CD4-positive, alpha-beta T cell (primary cell): ENCODE measurements at regions not wholly inside any gene's neighbourhood (a gene's known extent, or its start where the extent isn't known, plus 50 kb on each side); places are given as distances from the start of the nearest gene placed in this dataset.

Source experiments
- ATAC-seq: fragments of 200-7000 bp; cut with Tn5 transposase; one replicate; pipeline ENCODE4 v1.10.0; 2022; ENCODE audit warnings: mild to moderate bottlenecking; ENCODE audit not compliant: poor library complexity
- CTCF ChIA-PET: fragments of 350-600 bp; sonication (Branson Sonifier 250); formaldehyde crosslinking; loops from one replicate; lab custom pipeline; 2021; ENCODE audit warnings: antibody characterized with exemption, inconsistent platforms; lab: Charles Lee
- POLR2A ChIA-PET: fragments of 350-600 bp; sonication (Branson Sonifier 250); formaldehyde crosslinking; loops from one replicate; lab custom pipeline; 2021; ENCODE audit warnings: antibody characterized with exemption, inconsistent platforms; lab: Charles Lee
- DNase-seq, 14 experiments: peaks; one replicate each; pipeline ENCODE4 v3.0.0-alpha.2; 2013 to 2020; ENCODE audit warnings: mixed read lengths in 2 of 14
- H3K27ac ChIP-seq, 2 donors: one replicate each; pipeline versions ENCODE4 v1.5.1 to v1.7.0; 2013; ENCODE audit warnings: low read length in 2 of 2, low read depth in 1 of 2, mild to moderate bottlenecking in 1 of 2
- H3K27me3 ChIP-seq, 2 experiments: 1 replicate in 1 of 2; 2 replicates in 1 of 2; pipeline versions ENCODE4 v1.6.1 to v1.7.0; 2013; ENCODE audit warnings: low read length in 2 of 2, control low read depth in 1 of 2, mild to moderate bottlenecking in 1 of 2, moderate library complexity in 1 of 2; ENCODE audit not compliant: insufficient read depth in 2 of 2, control insufficient read depth in 1 of 2
- H3K36me3 ChIP-seq: one replicate; pipeline ENCODE4 v1.6.1; 2013; ENCODE audit warnings: low read length, control low read depth; ENCODE audit not compliant: insufficient read depth
- H3K4me1 ChIP-seq: one replicate; pipeline ENCODE4 v1.6.1; 2013; ENCODE audit warnings: low read length, control low read depth; ENCODE audit not compliant: insufficient read depth
- H3K4me3 ChIP-seq: one replicate; pipeline ENCODE4 v1.5.1; 2013; ENCODE audit warnings: mild to moderate bottlenecking, low read length, moderate library complexity
- H3K9me3 ChIP-seq, 2 experiments: 1 replicate in 1 of 2; 2 replicates in 1 of 2; pipeline versions ENCODE4 v1.6.1 to v1.7.0; 2013; ENCODE audit warnings: low read length in 2 of 2, mild to moderate bottlenecking in 2 of 2, control low read depth in 1 of 2, moderate library complexity in 1 of 2; ENCODE audit not compliant: control insufficient read depth in 1 of 2, insufficient read depth in 1 of 2
- H3K27ac Mint-ChIP-seq: one replicate; pipeline ENCODE4 v1.8.0; 2020; ENCODE audit warnings: mixed read lengths
- H3K27me3 Mint-ChIP-seq: one replicate; pipeline ENCODE4 v1.8.0; 2021; ENCODE audit warnings: mixed read lengths
- H3K36me3 Mint-ChIP-seq: one replicate; pipeline ENCODE4 v1.8.0; 2021; ENCODE audit warnings: low read depth, mixed read lengths
- H3K4me1 Mint-ChIP-seq: one replicate; pipeline ENCODE4 v1.8.0; 2021; ENCODE audit warnings: low read depth, mixed read lengths
- H3K4me3 Mint-ChIP-seq: one replicate; pipeline ENCODE4 v1.8.0; 2020; ENCODE audit warnings: mild to moderate bottlenecking, mixed read lengths
- H3K9me3 Mint-ChIP-seq: one replicate; pipeline ENCODE4 v1.8.0; 2020; ENCODE audit warnings: mixed read lengths
- CTCF ChIP-seq: fragments of 200-600 bp; IDR thresholded peaks from one replicate; pipeline ENCODE4 v1.8.0; 2022; ENCODE audit warnings: antibody characterized with exemption, mild to moderate bottlenecking
- intact Hi-C, 2 experiments: fragments of 100-400 bp; cut with DNase I in 1 of 2; cut with micrococcal nuclease in 1 of 2; formaldehyde crosslinking; loops; one replicate each; pipeline versions ENCODE4 v1.15.1 to v1.9.0; 2023 to 2025; cut with DNase I, micrococcal nuclease

DNA sequence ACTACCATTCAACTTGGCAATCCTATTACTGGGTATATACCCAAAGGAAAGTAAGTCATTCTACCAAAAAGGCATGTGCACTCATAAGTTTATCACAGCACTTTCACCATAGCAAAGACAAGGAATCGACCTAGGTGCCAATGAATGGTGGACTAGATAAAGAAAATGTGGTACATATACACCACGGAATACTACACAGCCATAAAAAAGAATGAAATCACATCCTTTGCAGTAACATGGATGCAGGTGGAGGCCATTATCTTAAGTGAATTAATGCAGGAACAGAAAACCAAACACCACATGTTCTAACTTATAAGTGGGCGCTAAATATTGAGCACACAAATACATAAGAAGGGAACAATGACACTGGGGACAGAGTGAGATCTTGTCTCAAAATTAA, 65.8 kb upstream of the SUB1 start:
- no peaks in the 10 kb centered on the region for H3K9me3 Mint-ChIP-seq
- no peak overlapping the region for H3K27ac ChIP-seq
- no peak overlapping the region for H3K4me3 ChIP-seq
- intact Hi-C loops: no loop called here
- CTCF ChIA-PET: no interaction called here
- ATAC-seq (no peak), DNase-seq (no peak)
- POLR2A ChIA-PET: no interaction called here
- no peak for TF ChIP-seq CTCF
- no peaks in the 10 kb centered on the region for H3K36me3 Mint-ChIP-seq
- H3K27me3 ChIP-seq: no peaks in the 10 kb centered on the region
- no peaks in the 10 kb centered on the region for H3K9me3 ChIP-seq
- peaks cover 25% of the 10 kb centered on the region for H3K4me1 Mint-ChIP-seq
- peaks cover 9% of the 10 kb centered on the region for H3K4me1 ChIP-seq
- H3K27ac Mint-ChIP-seq: no peak overlapping the region
- H3K36me3 ChIP-seq: no peaks in the 10 kb centered on the region
- H3K4me3 Mint-ChIP-seq: no peak overlapping the region
- H3K27me3 Mint-ChIP-seq: no peaks in the 10 kb centered on the region

DNA sequence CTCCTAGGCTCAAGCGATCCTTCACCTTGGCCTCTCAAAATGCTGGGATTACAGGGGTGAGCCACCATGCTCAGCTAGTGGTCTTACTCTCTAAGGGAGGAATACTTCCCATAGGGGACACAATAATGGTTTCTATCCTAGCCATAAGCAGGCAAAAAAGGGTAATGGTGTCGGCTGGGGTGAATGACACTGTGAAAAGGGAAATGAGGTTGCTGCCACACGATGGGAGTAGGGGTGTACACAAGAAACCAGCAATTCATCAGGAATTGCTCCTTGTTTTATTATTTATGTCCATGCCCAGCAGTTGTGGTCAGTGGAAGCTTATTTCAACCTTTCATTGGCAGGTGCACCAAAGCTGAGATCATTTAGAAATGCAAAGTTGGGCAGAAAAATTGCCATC, 70.3 kb upstream of the ZFR start:
- intact Hi-C loops: no loop called here
- H3K4me1 Mint-ChIP-seq: no peaks in the 10 kb centered on the region
- no peaks in the 10 kb centered on the region for H3K9me3 ChIP-seq
- H3K36me3 ChIP-seq: no peaks in the 10 kb centered on the region
- no peaks in the 10 kb centered on the region for H3K9me3 Mint-ChIP-seq
- H3K4me3 ChIP-seq: no peak overlapping the region
- H3K27me3 Mint-ChIP-seq: no peaks in the 10 kb centered on the region
- no peak overlapping the region for H3K27ac ChIP-seq
- DNase-seq: no peak
- ChIA-PET POLR2A (no interaction called here), CTCF (no interaction called here)
- H3K4me1 ChIP-seq: no peaks in the 10 kb centered on the region
- no peak overlapping the region for H3K4me3 Mint-ChIP-seq
- H3K36me3 Mint-ChIP-seq: no peaks in the 10 kb centered on the region
- H3K27me3 ChIP-seq: no peaks in the 10 kb centered on the region
- no peak overlapping the region for H3K27ac Mint-ChIP-seq
- no peak for ATAC-seq
- no peak for TF ChIP-seq CTCF

DNA sequence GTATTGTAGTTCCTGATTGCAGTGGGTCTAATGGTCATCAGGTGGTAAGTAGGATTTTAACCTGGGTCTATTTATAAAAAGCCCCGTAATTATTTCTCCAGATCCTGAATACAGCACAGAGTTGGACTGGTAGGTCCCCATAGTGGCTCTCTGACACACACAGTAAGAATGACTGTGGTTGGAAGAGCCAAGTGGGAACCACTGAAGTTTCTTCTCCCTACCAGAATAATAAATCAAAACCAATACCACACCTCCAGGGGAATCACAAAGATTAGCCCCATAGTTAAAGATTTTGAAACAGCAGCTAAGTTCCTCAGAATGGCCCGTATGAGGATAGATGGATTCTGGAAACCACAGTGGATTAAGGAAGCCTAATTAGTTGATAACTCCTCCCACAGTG, 68.4 kb upstream of the ZFR start:
- intact Hi-C loops: no loop called here
- no peak for DNase-seq
- H3K27ac Mint-ChIP-seq: no peak overlapping the region
- no peaks in the 10 kb centered on the region for H3K4me1 Mint-ChIP-seq
- H3K9me3 ChIP-seq: no peaks in the 10 kb centered on the region
- no peak for ATAC-seq
- no peaks in the 10 kb centered on the region for H3K4me1 ChIP-seq
- POLR2A ChIA-PET: no interaction called here
- H3K36me3 ChIP-seq: no peaks in the 10 kb centered on the region
- H3K27me3 Mint-ChIP-seq: no peaks in the 10 kb centered on the region
- H3K4me3 Mint-ChIP-seq: no peak overlapping the region
- H3K4me3 ChIP-seq: no peak overlapping the region
- no peaks in the 10 kb centered on the region for H3K36me3 Mint-ChIP-seq
- no peaks in the 10 kb centered on the region for H3K27me3 ChIP-seq
- H3K27ac ChIP-seq: no peak overlapping the region
- no peaks in the 10 kb centered on the region for H3K9me3 Mint-ChIP-seq
- TF ChIP-seq CTCF: no peak
- CTCF ChIA-PET: no interaction called here
